SKM-1 treated with dmso at 0.1 percent for 144 hours (cell line): ENCODE measurements at regions not wholly inside any gene's neighbourhood (a gene's known extent, or its start where the extent isn't known, plus 50 kb on each side); places are given as distances from the start of the nearest gene placed in this dataset.
"Not testable (repeated sequence)": the region's sequence is repeated elsewhere in the genome, so short reads cannot be mapped to it uniquely, and the experiment has no call there.

Experiments used
- DNase-seq: peaks from one replicate; lab custom pipeline; 2025; ENCODE audit not compliant: unreplicated experiment; lab: John Stamatoyannopoulos, UW

DNA sequence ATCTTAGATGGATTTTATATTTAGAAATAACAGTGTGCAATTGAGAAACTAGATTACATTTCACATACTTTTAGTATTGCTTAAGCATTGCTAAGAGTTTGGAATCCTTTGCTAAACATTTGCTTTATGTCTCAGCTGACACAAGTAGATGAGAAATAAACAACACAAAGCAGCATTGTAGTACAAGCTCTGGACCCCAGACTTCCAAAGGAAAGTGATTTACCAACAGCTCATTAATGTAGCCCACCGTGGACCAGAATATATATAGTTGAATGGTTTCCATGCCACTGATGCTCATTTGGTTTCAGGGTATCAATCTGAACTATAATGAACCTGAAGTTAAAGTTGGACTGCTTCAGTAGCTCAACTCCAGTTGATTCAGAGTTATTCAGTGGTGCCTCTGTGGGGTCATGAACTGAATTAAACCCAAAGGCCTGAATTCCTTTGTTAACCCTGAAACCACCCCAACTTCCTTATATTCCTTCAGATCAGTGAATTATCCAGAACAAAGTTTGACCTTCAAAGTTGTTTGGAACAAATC, 132.1 kb upstream of the NEIL3 start:
- DNase-seq: no peak

DNA sequence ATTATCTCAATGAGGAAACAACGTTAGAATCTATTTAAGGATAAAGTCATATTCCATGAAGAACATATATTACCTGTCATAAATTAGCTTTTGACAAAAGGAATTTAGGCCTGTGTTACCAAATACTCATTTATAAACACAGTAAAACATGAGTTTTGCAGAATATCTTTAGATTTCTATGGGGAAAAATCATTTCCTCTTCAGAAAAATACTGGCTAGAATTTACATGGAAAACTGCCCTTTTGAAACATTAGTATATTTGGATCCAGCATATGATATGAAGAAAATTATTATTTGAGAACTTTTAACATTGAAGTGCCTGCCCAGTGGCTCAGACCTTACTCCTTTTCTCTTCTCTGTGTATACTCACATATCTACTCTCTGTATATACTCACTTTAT, 131.4 kb upstream of the NEIL3 start:
- DNase-seq: no peak

DNA sequence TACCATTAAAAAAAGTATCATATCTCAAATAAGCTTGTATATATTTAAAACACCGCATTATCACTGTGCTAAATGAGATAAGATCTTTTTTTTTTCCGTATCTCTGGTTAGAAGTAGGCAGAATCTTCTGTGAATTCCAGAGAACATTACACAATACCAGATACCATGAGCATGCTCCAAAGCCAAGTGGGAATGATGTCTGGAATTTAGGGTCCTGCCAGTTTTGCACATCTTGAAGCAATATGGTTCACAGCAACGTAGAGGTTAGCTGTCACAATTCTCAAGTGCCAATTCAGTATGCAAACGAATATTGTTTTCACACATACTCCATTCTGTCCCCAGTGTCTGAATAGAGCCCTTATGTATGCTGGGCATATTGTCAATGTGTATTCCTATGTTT, 127.5 kb upstream of the NEIL3 start:
- no peak for DNase-seq

DNA sequence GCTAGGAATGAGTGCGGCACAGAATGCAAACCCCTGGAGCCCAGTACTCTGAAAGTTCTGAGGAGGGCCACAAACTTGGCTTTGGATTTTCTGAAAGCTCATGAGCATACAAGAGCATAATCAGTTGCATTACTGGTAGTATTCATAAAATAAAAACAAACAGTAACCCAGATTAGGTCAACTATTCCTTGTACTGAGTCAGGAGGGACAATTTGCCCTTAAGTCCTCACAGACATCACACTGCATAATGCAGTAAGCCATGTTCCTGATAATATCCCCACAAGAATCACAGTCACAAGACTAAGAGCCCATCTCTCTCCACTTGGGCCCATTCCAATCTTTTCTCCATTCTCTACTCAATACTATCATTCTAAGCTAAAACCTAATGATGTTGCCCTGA, 126.9 kb upstream of the NEIL3 start:
- DNase-seq: no peak

DNA sequence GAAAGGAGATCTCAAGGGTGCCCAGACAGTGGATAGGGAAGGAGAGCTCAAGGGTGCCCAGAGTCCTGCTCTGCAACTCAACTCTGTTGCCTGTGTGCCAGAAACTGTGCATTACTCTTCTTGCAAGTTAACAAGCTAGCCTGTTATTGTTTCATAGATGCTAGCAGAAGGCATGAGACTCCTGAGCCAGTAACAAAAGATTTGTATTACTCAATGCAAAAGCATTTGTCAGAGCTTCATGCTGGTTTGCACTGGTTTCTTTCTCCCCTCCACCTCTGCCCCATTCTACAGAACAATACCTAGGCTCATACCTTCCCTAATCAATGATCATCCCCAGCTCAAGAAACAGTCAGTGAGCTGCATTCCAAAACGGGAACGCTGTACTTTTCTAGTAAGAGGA, 124.5 kb upstream of the NEIL3 start:
- DNase-seq: no peak

DNA sequence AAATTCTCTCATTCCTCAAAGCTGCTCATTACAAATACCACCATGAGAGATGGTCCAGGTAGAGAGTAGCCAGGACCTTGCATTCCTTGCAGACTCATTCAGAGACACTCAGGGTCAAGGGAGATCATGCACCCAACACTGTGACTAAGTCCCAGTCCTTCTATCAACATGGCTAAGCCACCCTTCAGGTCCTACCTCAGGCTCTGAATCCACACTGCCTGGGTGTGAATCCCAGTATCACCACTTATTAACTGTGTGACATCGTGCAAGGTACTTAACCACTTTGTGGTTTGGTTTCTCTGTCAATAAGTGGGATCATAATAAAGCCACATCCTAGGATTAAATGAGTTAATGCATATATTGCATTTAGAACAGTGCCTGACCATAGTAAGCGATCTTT, 124.1 kb upstream of the NEIL3 start:
- DNase-seq: no peak

DNA sequence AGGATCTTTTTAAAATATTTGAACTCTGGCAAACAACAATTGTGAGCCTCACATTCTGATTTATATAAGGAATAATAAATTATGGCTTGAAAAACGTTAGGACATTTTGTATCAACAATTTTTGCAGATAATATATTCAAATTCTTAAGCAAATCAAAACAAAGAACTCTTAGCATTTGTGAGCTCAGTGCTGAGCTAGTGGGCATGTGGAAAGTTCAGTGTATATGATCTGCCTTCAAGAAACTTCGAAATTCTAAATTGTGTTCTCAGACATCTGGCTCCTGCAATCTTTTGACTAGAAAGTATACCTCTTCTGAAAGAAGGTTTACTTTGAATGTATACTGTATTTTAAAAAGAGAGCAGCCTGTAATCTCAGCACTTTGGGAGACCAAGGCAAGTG, 122.3 kb upstream of the NEIL3 start:
- DNase-seq: no peak

DNA sequence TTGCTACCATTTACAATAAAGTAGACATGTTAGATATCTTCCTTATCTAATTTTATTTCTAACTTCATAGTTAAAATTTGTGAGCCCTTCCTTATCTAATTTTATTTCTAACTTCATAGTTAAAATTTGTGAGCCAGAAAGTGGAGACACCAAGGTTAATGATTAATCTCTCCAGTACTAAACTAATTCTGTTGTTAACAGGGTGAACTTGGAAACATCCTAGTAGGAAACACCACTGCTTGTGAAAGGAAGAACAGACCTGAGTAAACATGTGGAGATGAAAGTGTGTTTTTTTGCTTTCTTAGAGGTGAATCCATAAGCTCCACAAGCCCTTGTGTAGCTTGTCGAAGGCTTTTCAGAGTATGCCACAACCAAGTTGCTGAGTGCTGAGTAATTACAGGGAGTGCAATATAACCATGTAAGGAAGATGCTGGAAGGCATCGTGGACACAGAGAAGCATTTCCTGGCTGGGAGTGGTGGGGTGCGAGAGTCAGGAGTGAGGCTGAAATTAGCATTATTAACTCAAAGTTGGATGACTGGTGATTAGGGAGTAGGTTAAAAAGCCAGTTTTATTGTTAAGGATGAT, 118.6 kb upstream of the NEIL3 start:
- DNase-seq: no peak

DNA sequence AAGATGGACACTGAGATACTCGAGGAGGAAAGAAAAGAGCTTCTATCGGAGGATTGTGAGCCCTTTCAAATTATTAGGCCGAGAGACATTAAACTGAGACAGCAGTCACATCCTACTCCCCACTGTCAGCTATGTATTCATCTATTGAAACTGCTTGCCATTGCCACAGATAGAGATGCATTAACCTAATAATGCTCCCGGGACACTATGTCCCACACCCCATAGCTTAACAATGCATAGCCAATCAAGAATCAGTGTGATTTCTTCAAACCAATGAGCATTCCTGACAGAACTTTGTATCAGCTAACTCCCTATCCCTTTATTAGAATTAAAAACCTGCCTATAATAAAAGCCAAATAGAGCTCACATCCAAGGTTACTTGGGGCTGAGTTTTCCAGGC, 118.1 kb upstream of the NEIL3 start:
- DNase-seq: no peak

DNA sequence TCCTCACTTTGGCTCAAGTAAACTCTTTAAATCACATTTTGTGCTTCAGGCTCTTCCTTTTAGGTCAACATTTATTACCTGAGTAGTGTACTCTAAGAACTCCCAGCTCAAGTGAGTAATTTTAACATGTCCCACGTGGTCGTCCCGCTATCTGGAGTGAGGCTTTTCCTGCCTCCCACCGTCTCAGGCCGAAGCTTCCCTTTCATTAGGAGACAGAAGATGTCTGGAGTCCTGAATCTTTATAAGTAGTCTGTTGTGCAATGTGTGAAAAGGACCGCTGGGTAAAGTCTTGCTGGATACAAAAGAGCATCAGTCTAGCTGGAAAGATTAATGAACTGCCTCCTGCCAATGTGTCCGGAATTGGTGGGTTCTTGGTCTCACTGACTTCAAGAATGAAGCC, 117.7 kb upstream of the NEIL3 start:
- no peak for DNase-seq

DNA sequence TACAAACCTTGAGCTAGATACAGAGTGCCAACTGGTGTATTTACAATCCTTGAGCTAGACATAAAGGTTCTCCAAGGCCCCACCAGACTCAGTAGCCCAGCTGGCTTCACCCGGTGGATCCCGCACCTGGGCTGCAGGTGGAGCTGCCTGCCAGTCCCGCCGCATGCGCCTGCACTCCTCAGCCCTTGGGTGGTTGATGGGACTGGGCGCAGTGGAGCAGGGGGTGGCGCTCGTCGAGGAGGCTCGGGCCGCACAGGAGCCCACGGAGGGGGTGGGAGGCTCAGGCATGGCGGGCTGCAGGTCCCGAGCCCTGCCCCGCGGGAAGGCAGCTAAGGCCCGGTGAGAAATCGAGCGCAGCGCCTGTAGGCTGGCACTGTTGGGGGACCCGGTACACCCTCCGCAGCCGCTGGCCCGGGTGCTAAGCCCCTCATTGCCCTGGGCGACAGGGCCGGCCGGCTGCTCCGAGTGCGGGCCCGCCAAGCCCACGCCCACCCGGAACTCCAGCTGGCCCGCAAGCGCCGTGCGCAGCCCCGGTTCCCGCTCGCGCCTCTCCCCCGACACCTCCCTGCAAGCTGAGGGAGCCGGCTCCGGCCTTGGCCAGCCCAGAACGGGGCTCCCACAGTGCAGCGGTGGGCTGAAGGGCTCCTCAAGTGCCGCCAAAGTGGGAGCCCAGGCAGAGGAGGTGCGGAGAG, 116.5 kb upstream of the NEIL3 start:
- not testable (repeated sequence) for DNase-seq

DNA sequence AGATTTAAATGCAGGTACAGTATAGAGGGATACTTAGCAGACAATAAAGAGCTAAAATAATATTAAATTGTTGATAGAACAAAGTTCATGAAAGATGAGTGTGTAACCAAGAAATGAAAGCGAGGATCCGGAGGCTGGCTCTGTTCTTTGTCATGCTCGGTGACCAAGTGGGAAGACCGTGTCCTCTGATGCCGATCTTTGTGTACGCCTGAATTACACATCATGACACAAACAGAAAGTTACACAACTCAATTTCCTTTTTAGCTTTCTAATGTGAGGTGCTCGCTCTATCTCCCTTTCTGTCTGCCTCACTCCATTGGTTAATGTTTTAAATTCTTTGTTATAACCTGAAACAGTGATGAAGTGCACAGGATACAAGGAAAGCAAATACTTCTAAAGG, 114.8 kb upstream of the NEIL3 start:
- DNase-seq: no peak

DNA sequence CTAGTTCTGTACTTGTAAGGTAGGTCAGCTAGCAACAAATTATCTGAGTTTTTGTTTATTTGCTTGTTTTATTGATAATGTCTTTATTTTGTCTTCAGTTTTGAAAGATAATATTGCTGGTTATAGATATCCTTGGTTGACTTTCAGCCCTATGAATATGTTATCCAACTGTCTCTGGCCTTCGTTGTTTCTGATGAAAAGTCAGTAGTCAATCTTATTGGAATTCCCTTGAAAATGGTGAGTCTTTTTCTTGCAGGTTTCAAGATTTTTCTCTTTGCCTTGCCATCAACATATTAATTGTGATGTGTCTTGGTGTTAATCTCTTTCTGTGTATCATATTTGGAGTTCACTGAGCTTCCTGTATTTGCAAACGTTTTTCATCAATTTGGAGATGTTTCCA, 113.1 kb upstream of the NEIL3 start:
- no peak for DNase-seq

DNA sequence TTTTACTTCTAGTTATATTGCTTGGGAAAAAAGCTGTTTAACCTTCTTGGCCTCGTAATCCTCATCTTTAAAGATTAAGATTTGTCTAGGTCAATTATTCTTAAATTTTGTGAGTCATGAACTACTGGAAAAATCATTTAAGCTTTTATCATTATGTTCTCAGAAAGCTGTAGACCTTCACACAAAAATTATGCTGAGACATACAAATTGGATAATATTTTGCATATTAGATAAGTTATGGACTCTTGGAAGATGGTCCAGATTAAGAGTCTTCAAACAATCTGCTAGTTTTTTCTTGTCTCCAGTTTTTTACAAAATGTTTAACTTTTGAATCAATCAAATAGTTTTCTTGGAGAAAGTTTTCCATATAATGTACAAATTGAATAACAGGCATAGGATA, 108.1 kb upstream of the NEIL3 start:
- no peak for DNase-seq

DNA sequence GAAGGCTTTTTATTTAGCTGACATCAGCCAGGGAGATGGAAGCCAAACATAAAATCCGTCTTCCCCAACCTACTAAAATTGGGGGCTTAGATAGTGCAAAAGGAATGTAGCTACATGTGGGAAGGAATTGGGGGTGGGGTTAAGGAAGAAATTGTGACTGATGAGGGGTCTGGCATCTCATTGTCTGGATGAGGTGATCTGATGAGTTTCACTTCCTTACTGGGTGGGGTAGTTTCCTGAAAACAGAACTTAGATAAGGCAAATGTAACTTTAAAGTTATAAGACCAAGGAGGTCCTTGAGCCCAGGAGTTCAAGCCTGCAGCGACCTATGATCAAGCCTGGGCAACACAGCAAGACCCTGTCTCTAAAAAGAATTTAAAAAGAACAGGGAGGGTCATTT, 105.5 kb upstream of the NEIL3 start:
- DNase-seq: no peak

DNA sequence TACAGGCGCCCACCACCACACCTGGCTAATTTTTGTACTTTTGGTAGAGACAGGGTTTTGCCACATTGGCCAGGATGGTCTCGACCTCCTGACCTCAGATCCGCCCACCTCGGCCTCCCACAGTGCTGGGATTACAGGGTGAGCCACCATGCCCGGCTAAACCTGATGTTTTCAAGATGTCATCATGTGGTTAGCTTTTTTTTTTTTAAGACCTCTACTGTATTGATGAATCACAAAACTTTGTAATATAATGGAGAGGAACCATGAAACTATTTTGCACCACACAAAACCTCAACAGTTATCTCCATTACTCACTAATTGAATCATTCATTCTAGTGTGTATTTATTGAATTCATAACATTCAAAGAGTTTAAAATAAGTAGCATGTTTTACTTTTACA, 94.7 kb upstream of the NEIL3 start:
- DNase-seq: no peak

DNA sequence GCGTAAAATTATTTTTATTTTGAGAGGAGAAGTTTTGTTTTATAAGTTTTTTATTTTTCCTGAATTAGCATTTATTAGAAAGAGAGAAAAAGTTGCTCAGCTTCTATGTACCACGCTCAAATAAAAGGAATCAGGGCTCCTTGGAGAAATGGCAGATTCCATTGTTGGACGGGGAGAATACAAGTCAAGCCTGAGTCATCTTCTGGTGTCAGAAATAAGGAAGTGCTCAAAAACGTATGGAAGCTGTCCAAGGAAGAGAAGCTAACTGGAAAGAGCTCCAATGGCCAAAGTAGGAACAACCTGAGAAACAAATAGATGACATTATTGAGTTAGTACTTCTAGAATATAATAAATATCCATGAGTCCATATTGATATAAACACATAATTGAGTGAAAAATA, 89.3 kb upstream of the NEIL3 start:
- DNase-seq: no peak

DNA sequence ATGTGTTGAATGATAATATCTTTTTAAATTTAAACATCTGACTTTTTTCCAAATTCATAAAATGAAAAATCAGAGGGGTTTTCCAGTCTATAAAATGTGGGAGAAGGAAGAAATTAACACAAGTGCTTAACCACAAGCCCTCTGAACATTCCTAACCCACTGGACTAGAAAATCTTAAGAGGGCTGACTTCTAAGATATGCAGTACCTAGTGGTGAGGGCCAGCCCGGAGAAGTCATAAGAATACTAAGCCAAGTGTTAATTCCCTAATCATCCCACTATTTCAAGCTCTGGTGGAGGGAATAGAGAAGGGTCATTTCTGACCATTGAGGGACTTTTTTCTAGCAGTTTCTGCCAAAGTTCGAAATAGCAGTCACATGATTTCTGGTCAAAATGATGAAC, 86.9 kb upstream of the NEIL3 start:
- no peak for DNase-seq

DNA sequence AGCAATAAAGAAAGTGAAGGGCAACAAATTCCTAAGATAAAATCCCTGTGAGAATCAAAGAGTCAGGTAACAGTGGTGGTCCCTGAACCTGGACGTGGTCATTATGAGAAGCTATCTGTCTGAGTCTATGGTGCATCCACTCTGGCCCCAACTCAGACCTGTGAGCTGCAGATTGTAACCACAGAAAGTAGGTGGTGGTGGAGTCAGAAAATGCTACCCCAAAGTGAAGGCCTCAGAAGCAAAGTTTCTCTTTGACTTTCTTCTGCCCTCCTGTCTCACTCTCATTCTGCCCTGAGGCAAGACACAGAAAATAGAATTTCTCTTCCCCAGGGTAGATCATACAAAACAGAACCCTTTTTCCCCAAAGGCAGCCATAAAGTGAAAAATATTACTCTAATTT, 84.1 kb upstream of the NEIL3 start:
- DNase-seq: no peak

DNA sequence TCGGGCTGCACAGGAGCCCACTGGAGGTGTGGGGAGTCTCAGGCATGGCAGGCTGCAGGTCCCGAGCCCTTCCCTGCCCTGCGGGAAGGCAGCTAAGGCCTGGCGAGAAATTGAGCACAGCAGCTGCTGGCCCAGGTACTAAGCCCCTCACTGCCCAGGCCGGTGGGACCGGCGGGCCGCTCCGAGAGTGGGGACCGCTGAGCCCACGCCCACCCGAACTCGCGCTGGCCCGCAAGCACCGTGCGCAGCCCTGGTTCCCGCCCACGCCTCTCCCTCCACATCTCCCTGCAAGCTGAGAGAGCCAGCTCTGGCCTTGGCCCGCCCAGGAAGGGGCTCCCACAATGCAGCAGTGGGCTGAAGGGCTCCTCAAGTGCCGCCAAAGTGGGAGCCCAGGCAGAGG, 82.0 kb upstream of the NEIL3 start:
- no peak for DNase-seq

DNA sequence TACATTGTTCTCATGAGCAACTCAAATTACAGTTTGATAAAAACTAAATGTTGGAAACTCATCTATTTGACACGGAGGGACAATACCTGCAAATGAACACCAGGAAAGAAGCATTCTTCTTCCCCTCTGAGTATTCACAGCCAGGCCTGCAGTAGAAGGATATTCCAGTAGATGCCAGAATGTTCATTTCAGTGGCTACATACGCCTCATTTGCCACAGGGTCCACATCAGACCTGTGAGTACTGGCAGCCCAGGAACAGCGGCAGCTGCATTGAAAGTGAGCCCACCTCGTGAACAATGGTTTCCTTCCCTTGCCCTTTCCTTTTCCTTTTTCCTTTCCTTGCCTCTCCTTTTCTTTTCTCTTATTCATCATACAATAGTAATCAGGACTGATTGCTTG, 81.1 kb upstream of the NEIL3 start:
- no peak for DNase-seq

DNA sequence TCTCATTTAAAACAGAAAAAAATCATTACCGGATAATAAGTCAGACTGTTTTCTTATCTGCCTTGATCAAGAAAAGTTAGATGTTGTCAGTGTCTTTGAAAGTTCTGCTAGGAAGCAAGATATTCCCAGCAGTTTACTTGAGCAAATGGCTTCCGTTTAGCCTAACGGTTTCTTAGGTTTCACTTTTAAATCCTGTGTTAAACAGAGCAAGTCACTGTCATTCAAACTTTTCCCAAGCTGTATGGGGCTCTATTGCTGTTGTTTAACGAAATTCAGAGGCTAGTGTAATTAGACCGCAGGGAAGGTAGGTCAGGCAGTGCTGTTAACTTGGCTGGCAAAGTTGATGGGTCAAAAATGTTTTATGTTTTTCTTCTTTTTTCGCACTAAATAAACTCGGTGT, 80.3 kb upstream of the NEIL3 start:
- DNase-seq: no peak

DNA sequence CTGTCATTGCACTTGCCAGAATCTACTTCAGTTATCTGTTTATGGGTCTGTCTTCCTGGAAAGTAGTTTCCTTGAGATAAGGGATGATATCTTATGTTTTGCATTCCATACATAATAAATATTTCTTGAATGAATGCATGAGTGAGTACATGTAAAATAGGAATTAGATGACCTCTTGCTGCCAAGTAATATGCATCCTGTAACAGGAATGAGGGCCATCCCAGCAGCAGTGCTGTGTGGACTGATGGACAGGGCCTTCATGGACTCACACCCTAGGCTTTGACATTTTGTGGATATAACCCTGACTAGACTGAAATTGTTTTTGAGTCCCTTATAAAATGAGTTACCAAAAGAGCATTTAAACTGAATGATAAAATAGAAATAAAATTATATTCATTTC, 77.2 kb upstream of the NEIL3 start:
- DNase-seq: no peak
